Stimulated activated CD8-positive, alpha-beta memory T cell treated with anti-CD3 and anti-CD28 coated beads, Interleukin-4, amount 100 ng/mL, for 48 hours (primary cell): ENCODE measurements at regions not wholly inside any gene's neighbourhood (a gene's known extent, or its start where the extent isn't known, plus 50 kb on each side); places are given as distances from the start of the nearest gene placed in this dataset.

ENCODE experiments used
- DNase-seq: peaks from one replicate; pipeline ENCODE4 v3.0.0-alpha.2; 2020

GRCh38 chr5:6832994-6833393, 119.8 kb downstream of the TENT4A start:
- DNase-seq: no peak

GRCh38 chr5:6833406-6833805, 120.2 kb downstream of the TENT4A start:
- DNase-seq: no peak

GRCh38 chr5:6837095-6837494, 123.9 kb downstream of the TENT4A start:
- no peak for DNase-seq

- peak; percentile 75 for DNase-seq
Measured at GRCh38 chr5:6837519-6838110, 124.4 kb downstream of the TENT4A start.

- no peak for DNase-seq
Measured at GRCh38 chr5:6838736-6839135, 125.5 kb downstream of the TENT4A start.

- no peak for DNase-seq
Measured at GRCh38 chr5:6840136-6840793, 127.0 kb downstream of the TENT4A start.

- DNase-seq: no peak
Measured at GRCh38 chr5:6843335-6843734, 130.1 kb downstream of the TENT4A start.

- DNase-seq: no peak
Measured at GRCh38 chr5:6843821-6844220, 130.6 kb downstream of the TENT4A start.

- DNase-seq: no peak
Measured at GRCh38 chr5:6845856-6846255, 132.6 kb downstream of the TENT4A start.

GRCh38 chr5:6847870-6848269, 134.6 kb downstream of the TENT4A start:
- no peak for DNase-seq

- DNase-seq: peak; percentile 30
Measured at GRCh38 chr5:6849316-6850105, 136.3 kb downstream of the TENT4A start.

- no peak for DNase-seq
Measured at GRCh38 chr5:6850106-6850432, 136.8 kb downstream of the TENT4A start.

GRCh38 chr5:6856653-6857052, 143.4 kb downstream of the TENT4A start:
- DNase-seq: no peak

GRCh38 chr5:6858419-6858818, 145.2 kb downstream of the TENT4A start:
- no peak for DNase-seq

- DNase-seq: no peak
Measured at GRCh38 chr5:6859023-6859422, 145.8 kb downstream of the TENT4A start.

GRCh38 chr5:6859951-6860638, 146.9 kb downstream of the TENT4A start:
- DNase-seq: no peak

- DNase-seq: no peak
Measured at GRCh38 chr5:6861036-6861435, 147.8 kb downstream of the TENT4A start.

- DNase-seq: no peak
Measured at GRCh38 chr5:6861667-6862066, 148.4 kb downstream of the TENT4A start.

- no peak for DNase-seq
Measured at GRCh38 chr5:6862306-6862705, 149.1 kb downstream of the TENT4A start.

GRCh38 chr5:6867712-6868111, 154.5 kb downstream of the TENT4A start:
- no peak for DNase-seq

GRCh38 chr5:6868171-6868570, 154.9 kb downstream of the TENT4A start:
- no peak for DNase-seq

GRCh38 chr5:6868575-6869215, 155.5 kb downstream of the TENT4A start:
- DNase-seq: no peak

- no peak for DNase-seq
Measured at GRCh38 chr5:6869677-6870076, 156.4 kb downstream of the TENT4A start.
